Nephron (organoid): ENCODE measurements at regions not wholly inside any gene's neighbourhood (a gene's known extent, or its start where the extent isn't known, plus 50 kb on each side); places are given as distances from the start of the nearest gene placed in this dataset.

Experiments
- H3K27ac Mint-ChIP-seq, 3 experiments: 2 replicates each; pipeline ENCODE4 v1.8.0; 2020; ENCODE audit warnings: mixed read lengths in 3 of 3, mild to moderate bottlenecking in 2 of 3, moderate library complexity in 1 of 3
- H3K27me3 Mint-ChIP-seq: 2 replicates; pipeline ENCODE4 v1.8.0; 2021; ENCODE audit warnings: low read depth, mild to moderate bottlenecking, moderate library complexity, mixed read lengths
- H3K36me3 Mint-ChIP-seq: 2 replicates; pipeline ENCODE4 v1.8.0; 2020; ENCODE audit warnings: low read depth, mixed read lengths
- H3K4me1 Mint-ChIP-seq: 2 replicates; pipeline ENCODE4 v1.8.0; 2020; ENCODE audit warnings: mixed read lengths
- H3K4me3 Mint-ChIP-seq, 3 experiments: 2 replicates each; pipeline ENCODE4 v1.8.0; 2020; ENCODE audit warnings: mild to moderate bottlenecking in 3 of 3, mixed read lengths in 3 of 3, moderate library complexity in 2 of 3
- H3K9me3 Mint-ChIP-seq: 2 replicates; pipeline ENCODE4 v1.8.0; 2020; ENCODE audit warnings: mixed read lengths
- CTCF ChIP-seq, 3 experiments: fragments of 200-600 bp; sonication (generic); IDR thresholded peaks; one replicate each; pipeline ENCODE4 v1.5.0; 2021; ENCODE audit warnings: antibody characterized with exemption in 3 of 3; ENCODE audit not compliant: unreplicated experiment in 3 of 3

GRCh38 chr5:133716532-133717183 is 104.3 kb upstream of the FSTL4 start:
- no peak for TF ChIP-seq CTCF (IDR thresholded peaks at IDR 0.05; ENCODE audit: unreplicated experiment in 3 of 3)
- H3K27me3 Mint-ChIP-seq = peaks cover 10% of the 10 kb centered on the region
- no peaks in the 10 kb centered on the region for H3K4me1 Mint-ChIP-seq
- no peak overlapping the region for H3K27ac Mint-ChIP-seq
- H3K36me3 Mint-ChIP-seq = no peaks in the 10 kb centered on the region
- H3K9me3 Mint-ChIP-seq = peaks cover 11% of the 10 kb centered on the region
- H3K4me3 Mint-ChIP-seq = no peak overlapping the region

GRCh38 chr5:133715616-133716015 is 103.3 kb upstream of the FSTL4 start:
- Mint-ChIP-seq H3K4me3 (no peak overlapping the region), H3K27me3 (peaks cover 12% of the 10 kb centered on the region), H3K36me3 (no peaks in the 10 kb centered on the region), H3K9me3 (peaks cover 2% of the 10 kb centered on the region), H3K27ac (no peak overlapping the region), H3K4me1 (no peaks in the 10 kb centered on the region)
- TF ChIP-seq CTCF (IDR thresholded peaks at IDR 0.05; ENCODE audit: unreplicated experiment in 3 of 3) = no peak

GRCh38 chr5:133715216-133715615 is 102.9 kb upstream of the FSTL4 start:
- no peaks in the 10 kb centered on the region for H3K4me1 Mint-ChIP-seq
- peaks cover 12% of the 10 kb centered on the region for H3K27me3 Mint-ChIP-seq
- no peak overlapping the region for H3K4me3 Mint-ChIP-seq
- no peak overlapping the region for H3K27ac Mint-ChIP-seq
- TF ChIP-seq CTCF (IDR thresholded peaks at IDR 0.05; ENCODE audit: unreplicated experiment in 3 of 3) = no peak
- H3K36me3 Mint-ChIP-seq = no peaks in the 10 kb centered on the region
- H3K9me3 Mint-ChIP-seq = no peaks in the 10 kb centered on the region

- no peaks in the 10 kb centered on the region for H3K9me3 Mint-ChIP-seq
- no peak overlapping the region for H3K4me3 Mint-ChIP-seq
- no peak overlapping the region for H3K27ac Mint-ChIP-seq
- H3K4me1 Mint-ChIP-seq = peaks cover 4% of the 10 kb centered on the region
- no peaks in the 10 kb centered on the region for H3K36me3 Mint-ChIP-seq
- no peak for TF ChIP-seq CTCF (IDR thresholded peaks at IDR 0.05; ENCODE audit: unreplicated experiment in 3 of 3)
- H3K27me3 Mint-ChIP-seq = peaks cover 12% of the 10 kb centered on the region
These were observed 102.0 kb upstream of the FSTL4 start for GRCh38 chr5:133714161-133714915.

- Mint-ChIP-seq H3K9me3 (no peaks in the 10 kb centered on the region), H3K27me3 (peaks cover 12% of the 10 kb centered on the region), H3K27ac (no peak overlapping the region), H3K4me1 (peaks cover 10% of the 10 kb centered on the region), H3K36me3 (no peaks in the 10 kb centered on the region), H3K4me3 (no peak overlapping the region)
- TF ChIP-seq CTCF (IDR thresholded peaks at IDR 0.05; ENCODE audit: unreplicated experiment in 3 of 3) = no peak
These were observed 101.4 kb upstream of the FSTL4 start for GRCh38 chr5:133713751-133714150.

GRCh38 chr5:133713209-133713608 is 100.9 kb upstream of the FSTL4 start:
- Mint-ChIP-seq H3K4me3 (no peak overlapping the region), H3K9me3 (no peaks in the 10 kb centered on the region), H3K27ac (no peak overlapping the region), H3K36me3 (no peaks in the 10 kb centered on the region), H3K27me3 (peaks cover 12% of the 10 kb centered on the region), H3K4me1 (peaks cover 16% of the 10 kb centered on the region)
- no peak for TF ChIP-seq CTCF (IDR thresholded peaks at IDR 0.05; ENCODE audit: unreplicated experiment in 3 of 3)
